ENCODE measurements at regions not wholly inside any gene's neighbourhood (a gene's known extent, or its start where the extent isn't known, plus 50 kb on each side); places are given as distances from the start of the nearest gene placed in this dataset.

GRCh38 chr15:36335224-36335623 lies 244.2 kb upstream of the CDIN1 start:
- intact Hi-C loops (cut with DNase I, micrococcal nuclease): no loop called here
- ChIA-PET POLR2A (no interaction called here), CTCF (no interaction called here)
- Mint-ChIP-seq H3K36me3 (ENCODE audit: low read depth) (no peaks in the 10 kb centered on the region), H3K27me3 (no peaks in the 10 kb centered on the region), H3K4me1 (no peaks in the 10 kb centered on the region), H3K9me3 (ENCODE audit: low read depth) (peaks cover 3% of the 10 kb centered on the region), H3K4me3 (no peak overlapping the region), H3K27ac (no peak overlapping the region)
- no peak for DNase-seq
- no peak for ATAC-seq

DNA sequence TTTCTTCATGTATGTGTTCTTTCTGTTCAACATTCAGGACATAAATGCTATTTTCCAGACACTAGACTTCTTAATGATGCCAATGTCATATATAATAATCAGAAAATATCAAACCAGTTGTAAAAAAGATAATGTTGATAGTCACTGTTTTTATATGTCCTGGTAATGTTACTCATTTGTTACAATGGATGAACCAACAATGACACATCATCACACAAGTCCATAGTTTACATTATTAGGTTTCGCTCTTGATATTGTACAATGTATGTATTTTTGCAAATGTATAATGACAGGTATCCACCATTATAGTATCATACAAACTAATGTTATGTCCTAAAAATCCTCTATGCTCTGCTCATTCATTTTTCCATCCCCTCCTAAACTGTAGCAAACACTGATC lies 243.8 kb upstream of the CDIN1 start:
- H3K27ac Mint-ChIP-seq: no peak overlapping the region
- no peak overlapping the region for H3K4me3 Mint-ChIP-seq
- POLR2A ChIA-PET: no interaction called here
- DNase-seq (no peak), ATAC-seq (no peak)
- CTCF ChIA-PET: no interaction called here
- no peaks in the 10 kb centered on the region for H3K4me1 Mint-ChIP-seq
- H3K27me3 Mint-ChIP-seq: no peaks in the 10 kb centered on the region
- intact Hi-C loops (cut with DNase I, micrococcal nuclease): no loop called here
- no peaks in the 10 kb centered on the region for H3K36me3 Mint-ChIP-seq (ENCODE audit: low read depth)
- H3K9me3 Mint-ChIP-seq (ENCODE audit: low read depth): peaks cover 3% of the 10 kb centered on the region

DNA sequence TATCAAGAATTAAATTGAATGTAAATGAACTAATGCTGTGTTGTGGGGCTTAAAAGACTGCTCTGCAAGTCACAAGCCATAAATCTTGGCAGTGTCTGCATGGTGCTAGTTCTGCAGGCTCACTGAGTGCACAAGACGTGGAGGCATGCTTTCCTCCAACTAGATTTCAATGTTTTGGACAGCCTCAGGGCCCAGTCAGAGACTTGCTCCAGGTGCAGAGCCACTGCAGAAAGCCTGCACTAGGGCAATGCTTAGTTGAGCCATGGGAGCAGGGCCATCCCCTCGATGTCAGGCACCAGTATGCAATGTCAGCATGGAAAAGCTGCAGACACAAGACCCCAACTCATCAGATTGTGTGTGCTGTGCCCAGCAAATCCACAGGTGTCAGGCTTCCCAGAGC lies 234.5 kb upstream of the CDIN1 start:
- no peaks in the 10 kb centered on the region for H3K36me3 Mint-ChIP-seq (ENCODE audit: low read depth)
- intact Hi-C loops (cut with DNase I, micrococcal nuclease): no loop called here
- no peaks in the 10 kb centered on the region for H3K27me3 Mint-ChIP-seq
- ChIA-PET CTCF (interaction anchor here (0.6 kb wide), 1 partner anchor 454 kb away, joined by 3 read pairs; no protein-coding TSS in a partner anchor), POLR2A (no interaction called here)
- H3K4me1 Mint-ChIP-seq: no peaks in the 10 kb centered on the region
- no peak overlapping the region for H3K4me3 Mint-ChIP-seq
- no peak overlapping the region for H3K27ac Mint-ChIP-seq
- no peaks in the 10 kb centered on the region for H3K9me3 Mint-ChIP-seq (ENCODE audit: low read depth)
- ATAC-seq (no peak), DNase-seq (no peak)

DNA sequence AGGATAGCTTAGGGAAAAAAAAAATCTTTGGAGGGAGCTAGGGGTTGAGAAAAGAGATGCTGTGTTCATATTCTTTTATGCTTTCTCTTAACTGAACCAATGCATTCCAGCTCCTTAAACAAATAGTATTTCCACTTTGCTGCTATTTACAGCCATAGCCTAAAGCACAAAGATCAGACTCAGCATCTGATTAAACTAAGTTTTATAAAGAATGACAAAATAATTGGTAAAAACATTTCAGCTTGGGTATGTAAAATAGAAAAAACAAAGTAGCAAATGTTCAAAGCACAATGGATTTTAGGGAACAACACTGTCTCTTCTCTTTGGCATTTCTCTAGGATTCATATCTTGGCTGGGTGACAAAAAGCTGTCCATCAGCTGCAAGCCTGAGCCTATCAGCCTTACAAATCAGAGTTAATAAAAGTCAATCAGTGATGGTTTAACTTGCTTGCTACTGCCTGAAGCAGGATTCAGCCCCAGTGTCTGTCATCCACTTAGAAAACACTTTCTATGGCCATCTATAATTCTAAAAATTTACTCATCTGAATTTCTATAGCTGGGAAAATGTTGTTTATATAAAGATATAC lies 232.1 kb upstream of the CDIN1 start:
- no peaks in the 10 kb centered on the region for H3K4me1 Mint-ChIP-seq
- POLR2A ChIA-PET: no interaction called here
- H3K4me3 Mint-ChIP-seq: no peak overlapping the region
- intact Hi-C loops (cut with DNase I, micrococcal nuclease): no loop called here
- no peak overlapping the region for H3K27ac Mint-ChIP-seq
- peaks cover 2% of the 10 kb centered on the region for H3K9me3 Mint-ChIP-seq (ENCODE audit: low read depth)
- DNase-seq: no peak
- ATAC-seq: no peak
- no peaks in the 10 kb centered on the region for H3K36me3 Mint-ChIP-seq (ENCODE audit: low read depth)
- CTCF ChIA-PET: no interaction called here
- H3K27me3 Mint-ChIP-seq: no peaks in the 10 kb centered on the region

GRCh38 chr15:36356466-36356865 lies 223.0 kb upstream of the CDIN1 start:
- no peaks in the 10 kb centered on the region for H3K27me3 Mint-ChIP-seq
- intact Hi-C loops (cut with DNase I, micrococcal nuclease): no loop called here
- ATAC-seq (no peak), DNase-seq (no peak)
- H3K4me3 Mint-ChIP-seq: no peak overlapping the region
- H3K4me1 Mint-ChIP-seq: no peaks in the 10 kb centered on the region
- no peak overlapping the region for H3K27ac Mint-ChIP-seq
- POLR2A ChIA-PET: no interaction called here
- H3K36me3 Mint-ChIP-seq (ENCODE audit: low read depth): no peaks in the 10 kb centered on the region
- CTCF ChIA-PET: interaction anchor here (0.6 kb wide), 1 partner anchor 10 kb away, joined by 3 read pairs; no protein-coding TSS in a partner anchor
- no peaks in the 10 kb centered on the region for H3K9me3 Mint-ChIP-seq (ENCODE audit: low read depth)

DNA sequence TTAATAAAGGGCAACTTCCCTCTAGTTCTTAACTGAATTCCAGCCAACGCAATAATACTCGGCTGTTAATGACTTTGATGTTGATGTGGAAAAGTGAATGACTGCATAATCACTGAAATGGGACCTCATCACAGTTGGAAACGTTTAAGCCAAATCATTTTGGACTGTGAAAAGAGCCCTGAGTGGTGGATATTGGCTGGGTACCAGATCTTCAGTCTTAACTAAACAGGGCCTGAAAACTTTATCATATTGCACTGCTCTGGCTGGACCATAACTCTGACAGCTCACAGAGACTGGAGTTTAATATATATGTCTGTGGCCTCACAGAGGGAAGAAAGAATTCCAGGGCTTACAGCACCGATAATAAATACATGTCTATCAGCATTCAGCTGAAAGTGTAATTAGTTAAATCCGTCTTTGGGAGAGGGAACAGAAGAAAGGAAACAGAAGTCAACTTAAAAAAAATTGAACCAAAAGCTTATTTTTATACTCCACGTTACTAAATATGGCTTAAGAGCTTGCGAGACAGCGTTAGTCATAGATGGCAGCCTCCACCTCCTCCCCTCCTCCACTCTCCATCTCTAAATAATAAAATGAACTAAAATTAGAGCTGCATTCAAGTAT lies 222.3 kb upstream of the CDIN1 start:
- H3K36me3 Mint-ChIP-seq (ENCODE audit: low read depth): no peaks in the 10 kb centered on the region

DNA sequence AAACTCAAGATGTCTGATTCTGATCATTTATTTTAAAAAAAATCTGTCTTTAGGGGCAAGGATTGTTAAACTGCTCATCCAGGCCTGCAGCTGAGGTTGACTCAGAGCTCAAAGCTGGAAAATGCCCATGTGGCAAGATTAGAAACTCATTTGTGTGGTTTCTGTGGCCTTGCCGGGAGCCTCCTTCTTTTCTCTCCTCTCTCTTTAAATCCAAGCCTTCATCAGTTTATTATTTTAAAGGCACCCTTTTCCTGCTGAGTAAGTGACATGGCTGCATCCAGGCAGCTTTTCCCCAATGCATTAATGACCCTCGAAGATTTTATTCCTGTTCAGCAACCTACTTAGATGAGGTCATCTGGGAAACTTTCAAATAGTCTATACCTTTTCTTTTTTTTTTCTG lies 221.3 kb upstream of the CDIN1 start:
- Mint-ChIP-seq H3K4me3 (no peak overlapping the region), H3K9me3 (ENCODE audit: low read depth) (no peaks in the 10 kb centered on the region), H3K27me3 (no peaks in the 10 kb centered on the region), H3K4me1 (no peaks in the 10 kb centered on the region), H3K27ac (no peak overlapping the region), H3K36me3 (ENCODE audit: low read depth) (no peaks in the 10 kb centered on the region)
- no peak for DNase-seq
- ChIA-PET POLR2A (no interaction called here), CTCF (interaction anchor here (0.8 kb wide), 1 partner anchor 184 kb away, joined by 3 read pairs; no protein-coding TSS in a partner anchor)
- intact Hi-C loops (cut with DNase I, micrococcal nuclease): no loop called here
- no peak for ATAC-seq

More for the DNA sequence above, 222.3 kb upstream of the CDIN1 start:
- intact Hi-C loops (cut with DNase I, micrococcal nuclease): no loop called here
- Mint-ChIP-seq H3K27ac (no peak overlapping the region), H3K9me3 (ENCODE audit: low read depth) (no peaks in the 10 kb centered on the region), H3K4me3 (no peak overlapping the region), H3K27me3 (no peaks in the 10 kb centered on the region), H3K4me1 (no peaks in the 10 kb centered on the region)
- POLR2A ChIA-PET: no interaction called here
- no peak for DNase-seq
- ATAC-seq: no peak
- CTCF ChIA-PET: interaction anchor here (0.6 to 0.8 kb wide), 2 partner anchors 140 to 183 kb away, joined by 3 read pairs; no protein-coding TSS in a partner anchor

- Mint-ChIP-seq H3K4me1 (no peaks in the 10 kb centered on the region), H3K27me3 (no peaks in the 10 kb centered on the region), H3K36me3 (ENCODE audit: low read depth) (no peaks in the 10 kb centered on the region), H3K9me3 (ENCODE audit: low read depth) (no peaks in the 10 kb centered on the region), H3K27ac (no peak overlapping the region), H3K4me3 (no peak overlapping the region)
- intact Hi-C loops (cut with DNase I, micrococcal nuclease): no loop called here
- ChIA-PET CTCF (no interaction called here), POLR2A (no interaction called here)
- DNase-seq: no peak
- no peak for ATAC-seq
Measured at GRCh38 chr15:36358523-36358922, 220.9 kb upstream of the CDIN1 start.

DNA sequence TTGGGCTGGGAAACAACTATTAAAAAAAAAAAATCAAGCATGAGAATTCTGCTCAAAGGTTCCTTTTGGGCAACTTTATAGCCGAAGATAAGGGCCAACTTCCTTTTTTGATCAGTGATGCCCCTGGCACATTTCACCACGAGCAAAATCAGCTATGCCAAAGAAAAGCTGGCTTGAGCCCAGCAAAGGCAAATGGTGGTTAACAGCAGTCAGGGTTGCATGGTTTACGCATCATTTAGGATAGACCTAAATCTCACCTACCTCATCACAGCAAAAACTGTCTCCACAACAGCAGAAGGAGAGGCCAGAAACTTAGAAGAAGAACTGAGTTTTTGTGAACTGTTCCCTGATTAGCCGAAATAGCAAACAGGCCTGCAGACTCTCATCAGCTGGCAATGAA lies 220.1 kb upstream of the CDIN1 start:
- ChIA-PET CTCF (interaction anchor here (0.6 kb wide), 1 partner anchor 79 kb away, joined by 4 read pairs; no protein-coding TSS in a partner anchor), POLR2A (no interaction called here)
- Mint-ChIP-seq H3K27ac (no peak overlapping the region), H3K4me3 (no peak overlapping the region), H3K9me3 (ENCODE audit: low read depth) (no peaks in the 10 kb centered on the region), H3K4me1 (no peaks in the 10 kb centered on the region), H3K36me3 (ENCODE audit: low read depth) (no peaks in the 10 kb centered on the region), H3K27me3 (no peaks in the 10 kb centered on the region)
- no peak for ATAC-seq
- no peak for DNase-seq
- intact Hi-C loops (cut with DNase I, micrococcal nuclease): no loop called here

DNA sequence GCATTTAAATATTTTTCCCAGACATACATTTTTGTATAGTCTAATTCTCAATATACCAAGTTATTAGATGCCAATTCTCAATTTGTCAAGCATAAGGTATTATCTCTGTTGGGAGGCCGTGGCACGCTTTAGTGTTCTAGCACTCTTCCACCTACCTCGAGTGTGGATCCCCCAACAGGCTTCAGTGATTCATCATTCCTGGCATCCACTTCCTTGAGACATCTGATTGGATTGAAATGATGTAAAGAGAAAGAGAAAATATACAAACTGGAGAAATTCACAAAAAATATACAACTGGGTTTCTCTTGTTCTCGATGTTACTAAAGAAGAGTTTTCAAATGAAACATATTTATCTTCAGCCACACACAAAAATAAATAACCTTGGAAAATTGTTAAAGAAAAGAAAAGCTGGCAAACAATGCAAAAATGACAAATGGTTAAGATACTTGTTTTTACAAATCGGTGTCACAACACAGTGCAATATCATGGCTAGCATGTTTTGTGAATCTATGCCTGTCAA lies 218.0 kb upstream of the CDIN1 start:
- CTCF ChIA-PET: interaction anchor here (0.6 kb wide), 1 partner anchor 1369 kb away, joined by 4 read pairs; no protein-coding TSS in a partner anchor
- Mint-ChIP-seq H3K4me3 (no peak overlapping the region), H3K36me3 (ENCODE audit: low read depth) (no peaks in the 10 kb centered on the region), H3K4me1 (no peaks in the 10 kb centered on the region), H3K27me3 (no peaks in the 10 kb centered on the region), H3K9me3 (ENCODE audit: low read depth) (no peaks in the 10 kb centered on the region), H3K27ac (no peak overlapping the region)
- intact Hi-C loops (cut with DNase I, micrococcal nuclease): no loop called here
- DNase-seq (no peak), ATAC-seq (no peak)
- POLR2A ChIA-PET: no interaction called here

DNA sequence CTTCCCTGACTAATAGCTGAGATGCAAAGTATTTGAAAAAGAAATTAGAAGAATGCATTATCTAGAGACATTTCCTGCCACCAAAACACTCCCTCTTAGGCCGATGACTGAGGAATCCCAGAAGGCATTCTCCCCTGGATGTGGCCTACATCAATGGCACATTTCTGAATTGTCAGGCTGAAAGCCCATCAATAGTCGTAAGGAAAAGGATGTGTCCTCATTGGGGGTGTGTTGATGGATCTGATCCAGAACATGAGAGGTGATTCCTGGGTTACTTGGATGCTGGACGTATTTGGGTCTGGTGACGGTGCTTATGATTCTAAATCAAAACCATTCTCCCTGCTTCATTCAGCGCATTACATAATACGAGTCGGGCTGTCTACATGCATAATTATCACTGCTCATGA lies 216.9 kb upstream of the CDIN1 start:
- Mint-ChIP-seq H3K4me1 (no peaks in the 10 kb centered on the region), H3K27ac (no peak overlapping the region), H3K4me3 (no peak overlapping the region), H3K27me3 (no peaks in the 10 kb centered on the region), H3K9me3 (ENCODE audit: low read depth) (no peaks in the 10 kb centered on the region), H3K36me3 (ENCODE audit: low read depth) (no peaks in the 10 kb centered on the region)
- ChIA-PET CTCF (no interaction called here), POLR2A (no interaction called here)
- ATAC-seq (no peak), DNase-seq (no peak)
- intact Hi-C loops (cut with DNase I, micrococcal nuclease): no loop called here

DNA sequence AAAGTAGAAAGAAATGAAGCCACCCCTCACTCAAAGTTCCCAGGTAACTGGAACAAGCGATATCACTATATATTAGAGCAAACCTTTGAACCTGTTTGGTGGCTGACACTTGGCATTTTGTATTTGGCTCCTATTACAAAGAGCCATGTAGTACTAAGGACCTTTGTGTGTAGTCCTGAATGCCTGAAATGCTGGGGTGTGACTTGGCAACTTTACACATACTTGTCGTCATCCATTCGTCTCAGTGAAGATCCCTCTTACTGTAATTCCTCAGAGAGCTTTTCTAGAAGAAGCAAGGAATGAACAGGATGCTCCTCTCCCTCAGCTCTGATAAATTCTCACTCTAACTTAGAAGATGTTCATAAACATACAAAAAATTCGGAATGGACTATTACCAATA lies 216.1 kb upstream of the CDIN1 start:
- Mint-ChIP-seq H3K36me3 (ENCODE audit: low read depth) (no peaks in the 10 kb centered on the region), H3K9me3 (ENCODE audit: low read depth) (no peaks in the 10 kb centered on the region), H3K4me3 (no peak overlapping the region), H3K4me1 (no peaks in the 10 kb centered on the region), H3K27me3 (no peaks in the 10 kb centered on the region), H3K27ac (no peak overlapping the region)
- POLR2A ChIA-PET: no interaction called here
- ATAC-seq (no peak), DNase-seq (no peak)
- intact Hi-C loops (cut with DNase I, micrococcal nuclease): no loop called here
- CTCF ChIA-PET: interaction anchor here (0.6 kb wide), 1 partner anchor 31 kb away, joined by 3 read pairs; no protein-coding TSS in a partner anchor

Data from activated CD4-positive, alpha-beta T cell treated with anti-CD3 and anti-CD28 coated beads for 36 hours (primary cell).